Renal cortical epithelial cell (primary cell): ENCODE measurements at regions not wholly inside any gene's neighbourhood (a gene's known extent, or its start where the extent isn't known, plus 50 kb on each side); places are given as distances from the start of the nearest gene placed in this dataset.
"Not testable (repeated sequence)": the region's sequence is repeated elsewhere in the genome, so short reads cannot be mapped to it uniquely, and the experiment has no call there.

Source experiments
- DNase-seq: peaks from one replicate; pipeline ENCODE4 v3.0.0-alpha.2; 2011; ENCODE audit warnings: low read depth

DNA sequence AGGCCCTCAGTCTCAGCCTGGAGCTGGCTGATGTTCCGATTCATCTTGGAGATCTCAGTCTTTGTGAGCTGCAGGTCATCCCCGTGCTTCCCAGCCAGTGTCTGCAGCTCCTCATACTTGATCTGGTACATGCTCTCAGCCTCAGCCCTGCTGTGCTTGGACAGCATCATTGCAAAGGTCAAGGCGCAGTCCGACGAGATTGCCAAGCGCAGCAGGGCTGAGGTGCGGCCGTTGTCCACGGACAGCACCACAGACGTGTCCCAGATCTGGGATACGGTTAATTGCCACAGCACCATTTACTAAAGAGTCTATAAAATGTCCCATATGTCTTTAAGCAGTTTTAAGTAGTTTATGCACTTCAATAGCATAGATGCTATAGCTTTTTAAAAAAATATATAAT lies 965.7 kb downstream of the FSCB start:
- DNase-seq = no peak

DNA sequence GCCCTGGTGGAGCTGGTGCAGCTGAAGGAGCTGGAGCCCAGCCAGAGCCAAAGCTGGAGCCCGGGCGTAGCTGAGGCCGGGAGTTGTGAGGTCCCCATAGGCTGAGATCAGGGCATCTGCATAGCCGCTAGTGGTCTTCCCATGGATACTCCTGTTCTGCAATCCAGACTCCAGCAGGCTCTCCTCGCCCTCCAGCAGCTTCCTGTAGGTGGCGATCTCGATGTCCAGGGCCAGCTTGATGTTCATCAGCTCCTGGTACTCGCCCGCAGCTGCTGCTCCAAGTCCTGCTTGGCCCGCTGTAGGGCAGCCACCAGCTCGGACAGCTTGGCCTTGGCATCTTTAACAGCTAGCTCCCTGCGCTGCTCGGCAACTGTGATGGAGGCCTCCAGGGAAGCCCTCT lies 966.1 kb downstream of the FSCB start:
- no peak for DNase-seq

DNA sequence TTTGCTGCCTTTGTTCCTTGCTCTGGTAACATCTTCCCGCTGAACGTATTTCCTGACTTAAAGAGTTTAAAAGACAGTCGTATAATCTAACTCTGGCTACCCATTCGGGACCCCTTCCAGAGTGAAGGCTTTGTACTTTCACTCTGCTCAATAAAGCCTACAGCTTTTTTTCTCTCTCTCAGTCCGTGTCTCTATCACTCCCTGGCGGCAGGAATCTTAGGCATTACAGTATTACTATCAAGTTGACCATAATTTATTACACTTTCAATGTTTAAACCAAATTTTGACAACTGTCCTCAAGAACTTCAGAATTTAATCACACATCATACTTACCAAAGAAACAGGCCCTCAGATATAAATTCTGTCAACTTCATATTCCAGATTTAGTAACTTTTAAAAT lies 967.9 kb downstream of the FSCB start:
- peak; percentile 1 for DNase-seq

DNA sequence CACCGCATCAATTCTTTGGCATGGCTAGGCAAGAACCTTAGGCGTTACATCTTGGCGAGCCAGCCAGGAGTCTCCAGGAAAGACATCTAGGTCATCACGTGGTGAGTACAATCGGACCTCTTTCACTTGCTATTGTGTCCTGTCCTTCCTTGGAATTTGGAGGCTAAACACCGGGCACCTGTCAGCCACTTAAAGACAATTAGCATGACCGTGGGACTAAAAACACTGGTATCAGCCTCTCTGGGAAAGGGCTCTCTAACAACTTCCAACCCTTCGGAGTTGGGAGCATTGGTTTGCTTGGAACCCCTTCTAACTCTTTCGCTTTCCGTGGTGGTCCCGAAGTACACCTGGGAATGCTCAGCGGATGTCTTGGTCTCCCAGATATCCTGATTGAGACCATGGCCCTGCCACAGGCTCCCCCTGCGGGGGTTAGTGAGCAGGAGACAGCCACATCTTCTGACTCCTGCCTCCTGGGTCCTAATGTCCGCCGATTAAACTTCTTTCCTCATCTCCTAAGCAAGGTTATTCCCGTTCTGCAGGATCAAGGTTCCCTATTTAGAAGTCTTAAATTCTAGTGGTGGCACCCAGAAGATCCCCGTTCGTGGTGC lies 971.7 kb downstream of the FSCB start:
- no peak for DNase-seq

DNA sequence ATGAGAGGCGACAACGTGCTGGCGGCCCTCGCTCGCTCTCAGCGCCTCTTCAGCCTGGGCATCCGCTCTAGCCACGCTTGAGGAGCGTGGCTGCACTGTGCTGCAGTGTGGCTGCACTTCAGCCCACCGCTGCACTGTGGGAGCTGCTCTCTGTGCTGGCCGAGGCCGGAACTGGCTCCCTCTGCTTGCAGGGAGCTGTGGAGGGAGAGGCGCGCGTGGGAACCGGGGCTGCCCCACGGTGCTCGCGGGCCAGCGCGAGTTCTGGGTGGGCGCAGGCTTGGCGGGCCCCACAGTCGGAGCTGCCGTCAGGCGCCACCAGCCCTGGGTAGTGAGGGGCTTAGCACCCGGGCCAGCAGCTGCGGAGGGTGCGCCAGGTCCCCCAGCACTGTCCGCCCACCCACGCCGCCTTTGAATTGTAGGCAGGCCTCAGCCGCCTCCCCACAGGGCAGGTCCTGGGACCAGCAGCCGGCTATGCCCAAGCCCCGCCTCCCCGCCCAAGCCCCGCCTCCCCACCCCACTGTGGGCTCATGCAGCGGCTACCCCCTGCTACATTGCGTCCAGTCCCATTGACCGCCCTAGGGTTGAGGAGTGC lies 974.2 kb downstream of the FSCB start:
- no peak for DNase-seq

DNA sequence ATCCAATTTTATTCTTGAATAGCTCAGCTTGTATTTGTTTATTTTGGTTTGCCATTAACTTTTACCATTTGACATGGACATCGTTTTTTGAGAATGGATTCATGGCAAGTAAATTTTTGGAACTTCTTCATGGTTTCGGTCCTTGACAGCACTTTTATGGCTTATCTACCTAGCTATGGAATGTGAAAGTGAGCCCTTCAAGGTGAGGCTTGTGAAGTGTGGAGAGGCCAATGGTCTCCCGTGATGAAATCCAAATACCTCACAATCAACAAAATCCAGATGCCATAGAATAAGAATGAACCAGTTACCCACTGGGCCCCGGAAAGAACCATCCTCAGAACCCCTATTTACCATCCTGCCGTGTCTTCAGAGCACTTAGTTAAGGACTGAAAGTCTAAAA lies 978.8 kb downstream of the FSCB start:
- no peak for DNase-seq

DNA sequence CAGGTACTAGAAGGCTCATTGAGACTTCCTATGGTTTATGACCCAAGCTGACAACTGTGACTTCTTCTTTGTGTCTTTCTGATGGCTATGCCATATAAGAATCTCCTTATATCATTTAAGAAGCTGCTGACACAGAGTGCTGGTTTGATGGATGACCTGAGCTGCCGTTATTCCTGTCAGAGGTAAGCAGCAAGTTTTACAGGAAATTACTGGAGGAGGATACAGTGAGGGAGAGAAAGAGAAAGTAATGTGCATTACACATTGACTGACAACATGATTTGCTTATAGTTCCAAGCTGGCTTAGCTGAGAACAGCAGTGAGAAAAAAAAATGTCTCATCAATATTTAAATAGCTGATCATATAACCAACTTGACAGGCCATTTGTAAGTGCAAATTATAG lies 981.4 kb downstream of the FSCB start:
- DNase-seq = no peak

DNA sequence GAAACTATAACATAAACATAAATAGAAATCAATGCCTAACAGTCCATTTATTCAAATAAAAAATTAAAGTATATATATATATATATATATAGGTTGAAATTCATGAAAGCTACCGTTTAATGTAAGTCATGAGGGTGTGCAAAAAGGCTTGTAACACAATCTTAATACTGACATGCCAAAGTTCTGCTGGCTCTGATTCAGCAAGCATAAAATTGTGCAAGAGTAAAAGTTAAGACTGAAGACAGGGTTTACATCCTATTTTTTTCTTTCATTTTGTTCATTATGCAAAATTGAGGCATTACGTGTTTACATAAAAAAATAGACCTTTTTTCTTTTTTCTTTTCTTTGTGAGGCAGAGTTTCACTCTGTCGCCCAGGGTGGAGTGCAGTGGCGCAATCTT lies 984.2 kb downstream of the FSCB start:
- no peak for DNase-seq

DNA sequence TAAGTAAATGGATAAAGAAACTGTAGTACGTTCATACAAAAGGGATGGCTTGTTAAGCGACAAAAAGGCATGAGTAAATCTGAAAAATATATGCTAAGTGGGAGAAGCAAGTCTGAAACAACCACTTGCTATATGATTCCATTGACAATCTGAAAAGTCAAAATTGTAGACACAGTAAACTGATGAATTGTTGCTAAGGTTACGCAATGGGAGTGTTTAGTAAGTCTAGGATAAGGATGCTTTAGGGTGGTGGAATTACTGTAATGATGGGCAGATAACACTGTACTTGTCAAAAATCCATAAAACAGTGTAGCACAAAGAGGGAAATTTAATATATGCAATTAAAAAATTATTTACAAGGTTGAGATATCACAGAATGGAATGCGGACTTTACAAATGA lies 984.9 kb downstream of the FSCB start:
- DNase-seq = no peak

DNA sequence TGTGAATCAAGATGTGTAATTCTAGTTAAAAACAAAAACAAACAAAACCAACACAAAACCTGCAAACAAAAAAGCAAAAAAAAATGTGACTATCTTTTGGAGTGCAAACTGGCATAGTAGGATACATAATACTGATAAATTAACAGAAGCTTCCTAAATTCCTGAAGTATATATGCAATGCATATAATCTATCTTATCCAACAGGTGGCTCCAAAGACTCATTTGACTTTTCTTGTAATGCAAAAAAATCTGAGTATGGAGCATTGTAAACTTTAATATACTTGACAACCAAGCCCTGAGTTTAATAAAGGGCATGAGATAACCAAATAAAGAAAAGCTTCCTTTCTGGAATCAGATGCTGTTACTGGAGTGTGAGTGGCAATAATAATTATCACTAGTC lies 1003.6 kb downstream of the FSCB start:
- no peak for DNase-seq

DNA sequence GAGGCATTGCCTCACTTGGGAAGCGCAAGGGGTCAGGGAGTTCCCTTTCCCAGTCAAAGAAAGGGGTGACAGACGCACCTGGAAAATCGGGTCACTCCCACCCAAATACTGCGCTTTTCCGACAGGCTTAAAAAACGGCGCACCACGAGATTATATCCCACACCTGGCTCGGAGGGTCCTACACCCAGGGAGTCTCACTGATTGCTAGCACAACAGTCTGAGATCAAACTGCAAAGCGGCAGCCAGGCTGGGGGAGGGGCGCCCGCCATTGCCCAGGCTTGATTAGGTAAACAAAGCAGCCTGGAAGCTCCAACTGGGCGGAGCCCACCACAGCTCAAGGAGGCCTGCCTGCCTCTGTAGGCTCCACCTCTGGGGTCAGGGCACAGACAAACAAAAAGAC lies 1014.7 kb downstream of the FSCB start:
- not testable (repeated sequence) for DNase-seq

DNA sequence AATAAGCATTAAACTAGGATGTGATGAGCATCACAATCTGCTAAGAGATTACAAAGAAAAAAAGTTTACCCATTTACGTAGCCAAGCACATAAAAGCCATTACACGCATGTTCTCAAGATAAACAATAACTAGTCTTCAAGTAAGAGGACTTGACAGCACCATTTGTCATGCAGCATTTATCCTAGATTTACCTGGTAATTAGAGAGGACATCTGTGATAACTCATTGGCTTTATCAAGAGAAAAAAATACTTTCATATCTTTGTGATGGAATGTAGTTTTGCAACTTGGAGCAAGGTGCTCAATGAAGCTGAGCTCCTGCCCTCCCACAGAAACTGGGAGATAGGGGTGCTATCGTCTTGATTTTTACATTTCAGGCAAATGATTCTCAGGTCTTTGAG lies 1023.7 kb downstream of the FSCB start:
- DNase-seq = no peak

DNA sequence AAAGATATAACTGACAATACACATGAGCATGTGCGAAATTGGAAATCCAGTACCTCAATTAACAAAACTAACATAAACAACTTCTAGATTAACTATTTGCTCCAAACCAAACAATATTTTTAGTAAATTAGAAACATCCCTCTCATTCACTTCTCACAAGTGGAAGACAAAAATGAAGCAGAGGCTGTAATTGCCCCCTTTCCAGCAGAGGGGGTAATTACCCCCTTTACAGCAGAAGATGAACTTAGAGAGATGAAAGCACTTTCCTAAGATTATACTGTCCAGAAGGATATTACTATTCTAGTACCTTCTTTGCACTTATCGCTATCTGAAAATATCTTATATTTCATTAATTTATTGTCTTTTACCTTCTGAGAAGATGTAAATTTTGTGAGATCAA lies 1025.2 kb downstream of the FSCB start:
- no peak for DNase-seq

DNA sequence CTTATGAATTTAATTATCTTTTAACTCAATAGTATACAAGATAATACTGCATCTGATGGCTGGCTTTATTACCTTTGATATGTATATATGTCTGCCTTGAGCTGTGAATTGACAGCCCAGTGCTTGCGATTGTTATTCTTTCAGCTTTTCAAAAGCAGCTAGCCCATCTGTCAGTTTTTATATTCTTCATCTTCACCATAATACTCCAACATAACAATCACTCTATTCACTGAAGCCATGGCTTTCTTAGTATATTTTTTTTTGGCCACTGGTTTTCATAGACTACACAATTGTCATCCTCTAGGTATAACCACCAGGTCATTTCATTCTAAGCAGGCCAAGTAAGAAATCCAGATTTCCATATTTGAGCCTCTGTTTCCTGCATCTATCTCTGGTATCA lies 1026.1 kb downstream of the FSCB start:
- no peak for DNase-seq

DNA sequence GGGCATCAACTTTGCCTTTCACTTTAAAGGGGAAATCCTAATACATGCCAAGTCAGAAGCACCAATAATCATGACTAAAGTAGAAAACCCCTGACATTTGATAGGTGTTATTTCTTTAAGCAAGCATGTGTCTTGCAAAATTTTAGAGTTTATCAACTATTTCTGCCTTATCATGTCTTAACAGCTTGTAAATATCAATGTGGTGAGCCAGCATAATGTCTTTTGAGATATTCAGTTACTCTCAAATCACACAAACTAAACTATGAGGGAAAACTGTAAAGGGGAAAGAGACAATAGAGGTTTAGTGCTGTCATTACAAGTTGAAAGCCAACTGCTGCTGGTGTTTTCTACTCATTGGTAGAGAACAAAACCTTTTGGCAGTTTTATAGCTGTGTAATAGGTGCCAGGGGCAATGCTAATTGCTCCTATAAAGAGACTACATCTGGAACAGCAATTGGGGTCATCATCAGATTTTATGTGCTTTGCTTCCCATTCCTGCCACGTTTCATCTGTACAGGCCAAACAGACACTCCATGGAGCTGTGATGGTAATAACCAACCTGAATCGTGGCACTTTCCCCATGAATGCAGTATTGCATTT lies 1027.4 kb downstream of the FSCB start:
- no peak for DNase-seq

DNA sequence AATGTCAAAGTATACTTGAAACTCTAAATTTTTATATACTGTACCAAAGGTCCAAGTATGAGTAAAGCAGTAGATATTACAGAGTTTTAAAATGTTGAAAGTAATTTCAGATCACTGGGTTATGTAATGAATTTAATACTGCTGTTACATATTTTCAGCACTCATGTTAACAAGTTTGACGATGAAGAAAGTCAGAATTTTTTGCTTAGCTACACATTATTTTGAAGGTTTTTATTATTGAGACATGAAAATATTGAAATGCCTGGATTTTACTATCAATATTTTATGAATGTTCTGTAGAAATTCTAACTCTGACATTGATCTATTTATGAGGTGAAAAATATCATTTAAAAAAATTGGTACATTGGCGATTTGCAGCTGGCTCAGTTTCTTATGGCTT lies 1030.3 kb downstream of the FSCB start:
- no peak for DNase-seq

DNA sequence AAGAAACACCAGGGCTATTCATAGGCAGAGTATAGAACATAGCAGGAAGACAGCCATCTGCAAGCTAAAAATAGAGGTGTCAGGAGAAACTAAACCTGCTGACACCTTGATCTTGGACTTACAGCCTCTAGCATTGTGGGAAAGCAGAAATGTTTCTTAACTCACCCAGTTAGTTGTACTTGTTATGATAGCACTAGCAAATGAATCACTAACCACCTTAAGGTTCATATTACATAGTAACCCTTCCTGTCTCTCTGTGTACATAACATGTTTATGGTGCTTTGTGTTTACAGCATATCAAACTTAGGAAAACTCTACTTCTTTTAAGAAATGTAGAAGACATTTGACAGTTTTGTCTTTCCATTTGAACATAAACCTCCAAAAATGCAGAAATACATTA lies 1031.3 kb downstream of the FSCB start:
- no peak for DNase-seq

DNA sequence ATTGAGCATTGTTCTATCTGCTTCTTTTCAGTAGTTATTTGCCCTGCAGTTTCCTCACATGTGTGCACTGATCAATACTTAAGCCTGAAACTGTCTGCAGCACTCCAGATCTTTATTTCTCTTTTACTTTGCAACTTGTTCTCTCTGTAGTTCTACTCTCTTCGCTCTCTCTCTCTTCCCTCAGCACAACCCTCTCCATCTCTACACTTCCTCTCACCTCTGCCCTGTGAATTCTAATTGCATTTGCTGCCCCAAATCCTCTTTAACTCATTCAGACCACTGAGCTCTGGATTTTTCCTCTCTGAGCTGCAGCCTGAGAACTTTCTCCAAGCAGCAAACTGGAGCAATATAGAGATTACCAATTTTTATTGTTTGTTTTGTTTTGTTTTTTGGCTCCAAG lies 1035.5 kb downstream of the FSCB start:
- DNase-seq = no peak

DNA sequence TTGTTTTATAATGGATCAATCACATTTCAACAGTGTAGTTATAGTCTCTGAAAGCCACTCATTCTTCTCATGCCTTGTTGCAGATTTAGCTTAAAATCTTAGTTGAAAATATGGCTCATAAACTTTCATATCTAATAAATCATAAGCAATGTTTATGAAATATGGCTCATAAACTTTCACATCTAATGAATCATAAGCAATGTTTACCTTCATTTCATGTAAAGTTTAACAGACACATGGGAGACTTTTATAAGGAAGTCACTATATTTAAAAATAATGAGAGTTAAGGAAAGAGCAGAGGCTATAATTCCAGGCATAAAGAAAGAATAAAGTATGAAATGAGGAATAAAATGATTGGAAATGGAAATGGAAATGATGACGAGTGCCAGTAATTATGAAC lies 1042.1 kb downstream of the FSCB start:
- no peak for DNase-seq

DNA sequence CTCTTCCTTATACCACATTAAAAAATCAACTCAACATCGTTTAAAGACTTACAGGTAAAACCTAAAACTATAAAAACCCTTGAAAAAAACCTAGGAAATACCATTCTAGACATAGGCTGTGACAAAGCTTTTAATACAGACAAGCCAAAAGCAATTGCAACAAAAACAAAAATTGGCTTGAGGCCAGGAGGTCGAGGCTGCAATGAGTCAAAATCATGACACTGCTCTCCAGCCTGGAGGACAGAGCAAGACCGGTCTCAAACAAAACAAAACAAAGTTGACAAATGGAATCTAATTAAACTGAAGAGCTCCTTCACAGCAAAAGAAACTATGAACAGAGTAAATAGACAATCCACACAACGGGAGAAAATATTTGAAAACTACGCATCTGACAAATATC lies 1057.8 kb downstream of the FSCB start:
- DNase-seq = no peak

DNA sequence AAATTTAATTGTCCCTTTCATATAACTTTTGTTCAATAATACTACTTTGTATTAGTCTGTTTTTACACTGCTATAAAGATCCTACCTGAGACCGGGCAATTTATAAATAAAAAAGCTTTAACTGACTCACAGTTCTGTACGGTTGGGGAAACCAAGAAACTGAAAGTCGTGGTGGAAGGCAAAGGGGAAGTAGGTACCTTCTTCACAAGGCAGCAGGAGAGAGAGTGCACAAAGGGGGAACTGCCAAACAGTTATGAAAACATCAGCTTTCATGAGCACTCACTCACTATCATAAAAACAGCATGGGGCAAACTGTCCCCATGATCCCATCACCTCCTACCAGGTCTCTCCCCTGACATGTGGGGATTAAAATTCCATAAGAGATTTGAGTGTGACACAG lies 1069.0 kb downstream of the FSCB start:
- no peak for DNase-seq

DNA sequence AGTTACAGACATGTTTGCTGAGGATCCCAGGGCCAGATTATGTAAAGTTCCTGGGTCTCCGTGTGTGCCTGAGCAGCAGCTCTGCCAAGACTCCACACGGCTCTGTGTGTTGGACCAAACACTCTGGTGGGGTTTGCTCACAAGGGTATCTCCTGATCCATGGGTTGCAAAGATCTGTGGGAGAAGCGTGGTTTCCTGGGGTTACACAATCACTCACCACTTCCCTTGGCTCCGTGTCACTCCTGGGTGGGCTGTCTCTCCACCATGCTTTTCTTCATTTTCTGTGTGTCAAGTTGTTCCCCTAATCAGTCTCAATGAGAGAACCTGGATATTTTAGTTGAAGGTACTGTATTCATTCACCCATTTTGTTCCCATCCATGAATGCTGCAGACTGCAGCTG lies 1088.8 kb downstream of the FSCB start:
- no peak for DNase-seq

DNA sequence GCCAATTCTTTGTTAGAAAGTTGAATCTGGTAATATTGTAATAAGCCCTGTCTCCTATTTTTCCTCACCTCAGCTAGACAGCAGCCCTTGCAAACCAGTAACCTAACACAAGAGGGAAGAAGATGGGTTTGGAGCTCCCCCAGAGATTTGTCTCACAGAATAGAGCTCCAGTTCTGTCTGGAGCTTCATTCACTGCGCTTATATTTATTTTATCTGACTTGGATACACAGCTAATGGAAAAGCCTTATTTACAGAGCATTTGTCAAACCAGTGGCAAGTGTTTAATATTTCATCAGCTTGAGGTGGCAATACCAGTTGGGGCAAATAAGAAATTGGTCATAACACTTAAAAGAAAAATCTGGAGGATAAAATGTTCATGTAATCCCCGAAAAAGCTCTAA lies 1094.0 kb downstream of the FSCB start:
- DNase-seq = no peak

DNA sequence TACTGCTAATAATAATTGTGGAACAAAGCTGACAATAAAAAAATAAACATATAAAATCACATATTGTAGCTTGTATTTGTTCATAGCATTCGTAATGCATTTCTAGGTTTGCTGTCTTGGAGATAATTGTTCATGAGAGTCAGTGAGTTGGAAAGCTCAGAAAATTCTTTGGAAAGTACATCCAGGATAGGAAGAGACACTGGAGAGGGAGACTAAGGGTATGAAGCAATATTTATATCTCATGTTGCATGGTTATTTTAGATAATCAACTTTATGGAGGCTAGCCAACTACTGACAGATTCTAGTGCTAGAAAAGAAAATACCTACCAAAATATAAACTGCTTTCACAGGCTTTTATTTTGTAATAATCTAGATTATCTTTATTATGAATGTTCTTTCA lies 1095.2 kb downstream of the FSCB start:
- no peak for DNase-seq
